Parathyroid adenoma (tissue), 2 donors: ENCODE measurements at regions not wholly inside any gene's neighbourhood (a gene's known extent, or its start where the extent isn't known, plus 50 kb on each side); places are given as distances from the start of the nearest gene placed in this dataset.

Source experiments
- H2AFZ ChIP-seq: fragments of 300-600 bp; sonication (generic); one replicate; pipeline ENCODE4 v1.7.0; 2017; ENCODE audit warnings: antibody characterized with exemption, mild to moderate bottlenecking
- H3K27ac ChIP-seq: fragments of 300-600 bp; sonication (generic); one replicate; pipeline ENCODE4 v1.7.0; 2017
- H3K27me3 ChIP-seq: fragments of 300-600 bp; sonication (generic); one replicate; pipeline ENCODE4 v1.7.0; 2017; ENCODE audit warnings: low read length; ENCODE audit not compliant: control insufficient read depth, insufficient read depth
- H3K36me3 ChIP-seq: fragments of 300-600 bp; sonication (generic); one replicate; pipeline ENCODE4 v1.7.0; 2017; ENCODE audit warnings: low read length; ENCODE audit not compliant: control insufficient read depth, insufficient read depth
- H3K4me1 ChIP-seq: fragments of 300-600 bp; sonication (generic); one replicate; pipeline ENCODE4 v1.7.0; 2017; ENCODE audit warnings: control low read depth
- H3K4me2 ChIP-seq: fragments of 300-600 bp; sonication (generic); one replicate; pipeline ENCODE4 v1.7.0; 2017; ENCODE audit warnings: low read length
- H3K4me3 ChIP-seq: fragments of 300-600 bp; sonication (generic); one replicate; pipeline ENCODE4 v1.7.0; 2017; ENCODE audit warnings: low read depth, low read length
- H3K79me2 ChIP-seq: fragments of 300-600 bp; sonication (generic); one replicate; pipeline ENCODE4 v1.7.0; 2017; ENCODE audit warnings: control low read depth
- H3K9ac ChIP-seq: fragments of 300-600 bp; sonication (generic); one replicate; pipeline ENCODE4 v1.7.0; 2017; ENCODE audit warnings: mild to moderate bottlenecking
- H3K9me3 ChIP-seq: fragments of 300-600 bp; sonication (generic); one replicate; pipeline ENCODE4 v1.7.0; 2017; ENCODE audit warnings: low read length; ENCODE audit not compliant: control insufficient read depth
- CTCF ChIP-seq: fragments of 300-600 bp; sonication (generic); IDR thresholded peaks from one replicate; pipeline ENCODE4 v1.7.0; 2017; ENCODE audit warnings: antibody characterized with exemption, mild to moderate bottlenecking
- donor health status: primary hyperparathyroidism.

DNA sequence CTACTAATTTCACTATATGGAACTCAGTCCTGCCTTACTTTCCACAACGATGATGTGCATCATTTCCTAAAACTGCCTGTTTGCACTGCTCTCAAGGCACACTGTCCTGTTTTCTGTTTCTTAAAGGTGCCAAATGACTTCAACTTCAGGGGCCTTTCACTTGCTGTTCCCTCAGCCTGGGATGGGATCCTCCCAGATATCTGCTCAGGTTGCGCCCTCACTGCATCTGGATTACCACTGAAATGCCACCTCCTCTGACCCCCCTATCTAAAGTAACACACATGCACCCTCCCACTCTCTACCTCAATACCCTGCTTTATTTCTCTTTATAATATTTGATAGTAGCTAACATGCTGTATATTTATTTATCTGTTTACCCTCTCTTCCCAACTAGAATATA is 123.8 kb upstream of the CMC1 start:
- no peak overlapping the region for H3K27ac ChIP-seq
- TF ChIP-seq CTCF: no peak
- no peak overlapping the region for H2AFZ ChIP-seq
- no peaks in the 10 kb centered on the region for H3K9me3 ChIP-seq
- H3K4me2 ChIP-seq: no peak overlapping the region
- no peaks in the 10 kb centered on the region for H3K79me2 ChIP-seq
- H3K27me3 ChIP-seq: no peaks in the 10 kb centered on the region
- no peak overlapping the region for H3K4me3 ChIP-seq
- H3K4me1 ChIP-seq: no peaks in the 10 kb centered on the region
- H3K36me3 ChIP-seq: no peaks in the 10 kb centered on the region
- H3K9ac ChIP-seq: no peak overlapping the region

- Histone ChIP-seq H3K79me2 (no peaks in the 10 kb centered on the region), H3K36me3 (no peaks in the 10 kb centered on the region), H3K4me3 (no peak overlapping the region), H2AFZ (no peak overlapping the region), H3K4me2 (no peak overlapping the region), H3K9me3 (no peaks in the 10 kb centered on the region), H3K4me1 (no peaks in the 10 kb centered on the region), H3K27ac (no peak overlapping the region), H3K9ac (no peak overlapping the region), H3K27me3 (no peaks in the 10 kb centered on the region)
- TF ChIP-seq CTCF: no peak
These were observed 123.3 kb upstream of the CMC1 start for GRCh38 chr3:28118087-28118486.

- Histone ChIP-seq H3K9ac (no peak overlapping the region), H3K79me2 (no peaks in the 10 kb centered on the region), H3K36me3 (no peaks in the 10 kb centered on the region), H3K4me1 (no peaks in the 10 kb centered on the region), H3K4me2 (no peak overlapping the region), H3K27me3 (no peaks in the 10 kb centered on the region), H2AFZ (no peak overlapping the region), H3K27ac (no peak overlapping the region), H3K4me3 (no peak overlapping the region), H3K9me3 (no peaks in the 10 kb centered on the region)
- TF ChIP-seq CTCF: no peak
These were observed 119.2 kb upstream of the CMC1 start for GRCh38 chr3:28122227-28122626.

GRCh38 chr3:28124882-28125281 is 116.5 kb upstream of the CMC1 start:
- Histone ChIP-seq H3K27me3 (no peaks in the 10 kb centered on the region), H3K79me2 (no peaks in the 10 kb centered on the region), H3K9ac (no peak overlapping the region), H2AFZ (no peak overlapping the region), H3K27ac (no peak overlapping the region), H3K4me3 (no peak overlapping the region), H3K4me2 (no peak overlapping the region), H3K36me3 (no peaks in the 10 kb centered on the region), H3K9me3 (no peaks in the 10 kb centered on the region), H3K4me1 (no peaks in the 10 kb centered on the region)
- no peak for TF ChIP-seq CTCF

DNA sequence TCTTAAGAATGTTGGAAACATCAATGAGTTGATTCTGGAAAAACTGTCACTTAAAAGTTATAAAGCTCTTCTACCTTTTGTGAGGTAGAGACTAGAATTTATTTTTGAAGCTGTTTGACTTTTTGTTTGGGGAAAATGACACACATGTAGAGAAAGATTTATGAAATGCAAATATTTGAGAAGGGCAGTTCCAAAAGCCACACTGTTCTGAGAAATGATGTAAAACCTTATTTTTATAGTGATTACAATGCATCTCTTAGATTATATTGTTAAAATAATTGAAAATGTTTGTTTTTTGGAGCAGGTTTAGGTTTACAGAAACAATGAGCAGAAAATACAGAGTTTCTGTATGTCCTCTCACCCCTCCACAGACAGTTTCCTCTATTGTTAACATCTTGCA is 116.1 kb upstream of the CMC1 start:
- H3K4me2 ChIP-seq: no peak overlapping the region
- H3K9ac ChIP-seq: no peak overlapping the region
- no peaks in the 10 kb centered on the region for H3K36me3 ChIP-seq
- no peak overlapping the region for H3K27ac ChIP-seq
- no peaks in the 10 kb centered on the region for H3K9me3 ChIP-seq
- no peaks in the 10 kb centered on the region for H3K27me3 ChIP-seq
- no peaks in the 10 kb centered on the region for H3K79me2 ChIP-seq
- H3K4me3 ChIP-seq: no peak overlapping the region
- TF ChIP-seq CTCF: no peak
- no peak overlapping the region for H2AFZ ChIP-seq
- no peaks in the 10 kb centered on the region for H3K4me1 ChIP-seq
